Hematopoietic multipotent progenitor cell treated with erythropoietin and hydrocortisone succinate and interleukin-3 and kit ligand, for 17 days (in vitro differentiated cells): ENCODE measurements at regions not wholly inside any gene's neighbourhood (a gene's known extent, or its start where the extent isn't known, plus 50 kb on each side); places are given as distances from the start of the nearest gene placed in this dataset.
"Not testable (repeated sequence)": the region's sequence is repeated elsewhere in the genome, so short reads cannot be mapped to it uniquely, and the experiment has no call there.

Experiments used
- DNase-seq: peaks from one replicate; pipeline ENCODE4 v3.0.0-alpha.2; 2015; ENCODE audit warnings: low spot score

GRCh38 chr9:110021891-110022290 is 186.1 kb downstream of the C9orf152 start:
- no peak for DNase-seq

- DNase-seq = not testable (repeated sequence)
Measured at GRCh38 chr9:110023221-110023620, 184.7 kb downstream of the C9orf152 start.

GRCh38 chr9:110025551-110026170 is 182.3 kb downstream of the C9orf152 start:
- DNase-seq = no peak

GRCh38 chr9:110027671-110028081 is 180.3 kb downstream of the C9orf152 start:
- DNase-seq = no peak

GRCh38 chr9:110028271-110028670 is 179.7 kb downstream of the C9orf152 start:
- no peak for DNase-seq

GRCh38 chr9:110028676-110029075 is 179.3 kb downstream of the C9orf152 start:
- DNase-seq = no peak

- no peak for DNase-seq
Measured at GRCh38 chr9:110029429-110029955, 178.5 kb downstream of the C9orf152 start.

GRCh38 chr9:110029956-110030480 is 177.9 kb downstream of the C9orf152 start:
- no peak for DNase-seq

- DNase-seq = no peak
Measured at GRCh38 chr9:110030632-110031031, 177.3 kb downstream of the C9orf152 start.

GRCh38 chr9:110031511-110032173 is 176.3 kb downstream of the C9orf152 start:
- no peak for DNase-seq

GRCh38 chr9:110032532-110032931 is 175.4 kb downstream of the C9orf152 start:
- DNase-seq = not testable (repeated sequence)

- DNase-seq = no peak
Measured at GRCh38 chr9:110033869-110034268, 174.1 kb downstream of the C9orf152 start.

GRCh38 chr9:110036286-110036685 is 171.7 kb downstream of the C9orf152 start:
- no peak for DNase-seq

GRCh38 chr9:110040788-110041187 is 167.2 kb downstream of the C9orf152 start:
- DNase-seq = no peak

GRCh38 chr9:110041452-110041851 is 166.5 kb downstream of the C9orf152 start:
- DNase-seq = no peak

GRCh38 chr9:110047232-110047954 is 160.6 kb downstream of the C9orf152 start:
- DNase-seq = no peak

- DNase-seq = no peak
Measured at GRCh38 chr9:110047955-110048402, 160.0 kb downstream of the C9orf152 start.

GRCh38 chr9:110048403-110048975 is 159.5 kb downstream of the C9orf152 start:
- DNase-seq = no peak

GRCh38 chr9:110048976-110049698 is 158.8 kb downstream of the C9orf152 start:
- no peak for DNase-seq

GRCh38 chr9:110049699-110050450 is 158.1 kb downstream of the C9orf152 start:
- DNase-seq = no peak

- DNase-seq = no peak
Measured at GRCh38 chr9:110050925-110051355, 157.0 kb downstream of the C9orf152 start.
